HepG2 (cell line): ENCODE measurements at regions not wholly inside any gene's neighbourhood (a gene's known extent, or its start where the extent isn't known, plus 50 kb on each side); places are given as distances from the start of the nearest gene placed in this dataset.

ENCODE experiments used
- ATAC-seq: fragments of 200-7000 bp; cut with Tn5 transposase; 3 replicates; pipeline ENCODE4 v1.9.1; 2020; ENCODE audit warnings: mild to moderate bottlenecking, moderate library complexity
- BruUV-seq: library from RNA; stranded (reverse); fragments of 400-500 nt; replicated peaks from 2 replicates; lab custom pipeline; 2021; lab: Mats Ljungman, UMichigan
- CTCF ChIA-PET: fragments of 300-600 bp; formaldehyde crosslinking; extraction: SDS; loops from one replicate; lab custom pipeline; 2021; ENCODE audit warnings: low total read pairs, inconsistent platforms, low intra/inter-chr PET ratio; lab: Yijun Ruan, JAX
- POLR2A ChIA-PET: fragments of 350-600 bp; sonication (Branson Sonifier 250); formaldehyde crosslinking; loops from one replicate; lab custom pipeline; 2020; ENCODE audit warnings: antibody characterized with exemption, inconsistent platforms; lab: Yijun Ruan, JAX
- DNase-seq: peaks from one replicate; pipeline ENCODE4 v3.0.0-alpha.2; 2015; ENCODE audit warnings: low spot score
- FAIRE-seq: peaks from 3 replicates; lab custom pipeline; 2011; peaks lifted over from hg19 to GRCh38; lab: Jason Lieb, UNC
- H2AFZ ChIP-seq: one replicate; pipeline ENCODE4 v1.6.1; 2011; ENCODE audit warnings: low read length, inconsistent platforms
- H3K27ac ChIP-seq: fragments of 300-600 bp; 3 replicates; pipeline ENCODE4 v1.8.0; 2011; ENCODE audit warnings: mixed run types, mild to moderate bottlenecking, mixed read lengths, low read length, inconsistent platforms; ENCODE audit not compliant: insufficient read depth; ENCODE audit errors: extremely low read length
- H3K27me3 ChIP-seq, 2 experiments: fragments of 200-600 bp in 1 of 2; 2 replicates in 1 of 2; 3 replicates in 1 of 2; pipeline versions ENCODE4 v1.6.0 to v1.8.0; 2011; ENCODE audit warnings: low read length in 2 of 2, mild to moderate bottlenecking in 2 of 2, moderate library complexity in 2 of 2, inconsistent platforms in 1 of 2; ENCODE audit not compliant: insufficient read depth in 2 of 2, control insufficient read depth in 1 of 2
- H3K36me3 ChIP-seq, 2 experiments: fragments of 200-600 bp in 1 of 2; replicated peaks in 1 of 2; 2 replicates in 1 of 2; 3 replicates in 1 of 2; pipeline versions ENCODE4 v1.5.1 to v1.8.0; 2011; ENCODE audit warnings: low read length in 2 of 2, inconsistent platforms in 1 of 2; ENCODE audit not compliant: insufficient read depth in 2 of 2, control insufficient read depth in 1 of 2
- H3K4me1 ChIP-seq: 2 replicates; pipeline ENCODE4 v1.5.1; 2012; ENCODE audit warnings: low read length, inconsistent platforms; ENCODE audit not compliant: insufficient read depth
- H3K4me2 ChIP-seq: 2 replicates; pipeline ENCODE4 v1.6.0; 2011; ENCODE audit warnings: low read depth, low read length, inconsistent platforms
- H3K4me3 ChIP-seq, 3 experiments: fragments of 200-600 bp in 1 of 3; sonication (generic), shearing (Covaris generic) in 1 of 3; replicated peaks in 1 of 3; 2 replicates each; pipeline ENCODE4 v1.5.1; 2011 to 2016; ENCODE audit warnings: low read length in 3 of 3, inconsistent platforms in 2 of 3, low read depth in 2 of 3, mild to moderate bottlenecking in 2 of 3, control low read depth in 1 of 3, mixed read lengths in 1 of 3; ENCODE audit not compliant: insufficient read depth in 1 of 3
- H3K79me2 ChIP-seq: one replicate; pipeline ENCODE4 v1.6.1; 2011; ENCODE audit warnings: low read length, inconsistent platforms; ENCODE audit not compliant: insufficient read depth
- H3K9ac ChIP-seq: 2 replicates; pipeline ENCODE4 v1.6.0; 2011; ENCODE audit warnings: mild to moderate bottlenecking, low read depth, low read length, inconsistent platforms; ENCODE audit not compliant: insufficient read depth
- H3K9me3 ChIP-seq: 2 replicates; pipeline ENCODE4 v1.5.1; 2012; ENCODE audit warnings: mild to moderate bottlenecking, low read length
- H4K20me1 ChIP-seq: 2 replicates; pipeline ENCODE4 v1.6.0; 2011; ENCODE audit warnings: inconsistent platforms, mild to moderate bottlenecking, low read length, moderate library complexity; ENCODE audit not compliant: insufficient read depth
- BCL6 ChIP-seq: IDR thresholded peaks from 2 replicates; pipeline ENCODE4 v1.6.1; 2016; ENCODE audit warnings: missing genetic modification reagents, missing compliant biosample characterization
- JUNB ChIP-seq: sonication (generic); formaldehyde crosslinking; IDR thresholded peaks from 2 replicates; pipeline ENCODE4 v1.8.0; 2022; ENCODE audit warnings: missing genetic modification reagents, mild to moderate bottlenecking, borderline replicate concordance
- KDM5B ChIP-seq: sonication (generic); formaldehyde crosslinking; IDR thresholded peaks from 2 replicates; pipeline ENCODE4 v1.4.0; 2020; ENCODE audit warnings: missing genetic modification reagents, mild to moderate bottlenecking, borderline replicate concordance
- KLF6 ChIP-seq: IDR thresholded peaks from 2 replicates; pipeline ENCODE4 v1.8.0; 2016; ENCODE audit warnings: missing biosample characterization, missing genetic modification reagents
- KMT2B ChIP-seq: IDR thresholded peaks from 2 replicates; pipeline ENCODE4 v1.6.1; 2016; ENCODE audit warnings: missing genetic modification reagents, missing compliant biosample characterization
- MAFF ChIP-seq: IDR thresholded peaks from 2 replicates; pipeline ENCODE4 v1.6.1; 2011; ENCODE audit warnings: low read depth, low read length, improper control_type of control experiment
- MAFK ChIP-seq, 2 experiments: IDR thresholded peaks in 1 of 2; conservative IDR thresholded peaks in 1 of 2; 2 replicates each; pipeline ENCODE4 v1.6.1; 2011; ENCODE audit warnings: improper control_type of control experiment in 2 of 2, low read length in 2 of 2
- MZF1 ChIP-seq: sonication (generic); formaldehyde crosslinking; IDR thresholded peaks from 2 replicates; pipeline ENCODE4 v1.8.1; 2023; ENCODE audit warnings: mild to moderate bottlenecking, missing genetic modification reagents, borderline replicate concordance
- SCMH1 ChIP-seq: sonication (generic); formaldehyde crosslinking; IDR thresholded peaks from 2 replicates; pipeline ENCODE4 v1.9.0; 2021; ENCODE audit warnings: missing genetic modification reagents, mild to moderate bottlenecking, borderline replicate concordance
- SP4 ChIP-seq: sonication (generic); formaldehyde crosslinking; IDR thresholded peaks from 2 replicates; pipeline ENCODE4 v1.8.1; 2023; ENCODE audit warnings: mild to moderate bottlenecking, missing genetic modification reagents
- SPEN ChIP-seq: sonication (generic); formaldehyde crosslinking; IDR thresholded peaks from 2 replicates; pipeline ENCODE4 v1.5.1; 2020; ENCODE audit warnings: low read depth, mild to moderate bottlenecking, missing genetic modification reagents
- U2AF2 ChIP-seq: fragments of 200-400 bp; formaldehyde crosslinking; IDR thresholded peaks from 2 replicates; pipeline ENCODE4 v1.6.1; 2017; ENCODE audit warnings: low read depth, mild to moderate bottlenecking, low read length
- ZNF274 ChIP-seq: sonication (generic); formaldehyde crosslinking; IDR thresholded peaks from 2 replicates; pipeline ENCODE4 v1.5.1; 2020; ENCODE audit warnings: mild to moderate bottlenecking, missing genetic modification reagents
- ZNF557 ChIP-seq: sonication (generic); formaldehyde crosslinking; IDR thresholded peaks from 2 replicates; pipeline ENCODE4 v1.4.0; 2020; ENCODE audit warnings: missing genetic modification reagents
- ZNF782 ChIP-seq: sonication (generic); formaldehyde crosslinking; IDR thresholded peaks from 2 replicates; pipeline ENCODE4 v1.4.0; 2020; ENCODE audit warnings: missing genetic modification reagents, mild to moderate bottlenecking, borderline replicate concordance
- ZSCAN12 ChIP-seq: sonication (generic); formaldehyde crosslinking; IDR thresholded peaks from 2 replicates; pipeline ENCODE4 v1.9.0; 2021; ENCODE audit warnings: mild to moderate bottlenecking, missing genetic modification reagents
- WGBS: methylation state at CpG from one replicate; pipeline ENCODE4 v1.1.6; 2017; ENCODE audit warnings: low lambda C conversion rate; 5-methylcytosine and 5-hydroxymethylcytosine counted together
- in situ Hi-C: cut with HindIII; loops from 2 replicates; pipeline ENCODE4 v1.10.0; 2017; ENCODE audit warnings: low pct_unique_long_range_greater_than_20kb; ENCODE audit not compliant: extremely low pct_ligation_motif_present
- intact Hi-C: fragments of 100-400 bp; cut with micrococcal nuclease; formaldehyde crosslinking; loops from one replicate; pipeline ENCODE4 v1.10.0; 2022; ENCODE audit not compliant: unreplicated experiment

DNA sequence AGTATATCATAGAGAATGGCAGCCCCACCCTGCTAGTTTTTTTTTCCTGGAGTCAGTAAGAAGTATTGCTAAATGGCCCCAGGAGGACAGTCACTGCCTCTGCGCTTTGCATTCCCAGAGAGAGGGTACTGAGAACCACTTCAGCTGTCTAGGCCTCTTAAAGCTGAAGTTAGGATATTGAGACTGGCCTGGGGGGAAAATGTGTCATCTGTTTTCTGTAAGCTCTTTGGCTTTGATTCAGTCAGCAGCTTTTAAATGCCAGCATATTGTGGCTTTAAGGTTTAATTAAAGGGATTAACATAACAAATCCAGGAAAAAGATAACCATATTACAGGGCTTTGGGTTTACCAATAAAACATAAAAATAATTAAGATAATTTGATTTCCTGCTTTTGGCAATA is 852.0 kb downstream of the PCDH18 start (continued):
- no peak for TF ChIP-seq ZNF782
- TF ChIP-seq U2AF2: no peak
- TF ChIP-seq KDM5B (CRISPR knock-in tag): no peak

DNA sequence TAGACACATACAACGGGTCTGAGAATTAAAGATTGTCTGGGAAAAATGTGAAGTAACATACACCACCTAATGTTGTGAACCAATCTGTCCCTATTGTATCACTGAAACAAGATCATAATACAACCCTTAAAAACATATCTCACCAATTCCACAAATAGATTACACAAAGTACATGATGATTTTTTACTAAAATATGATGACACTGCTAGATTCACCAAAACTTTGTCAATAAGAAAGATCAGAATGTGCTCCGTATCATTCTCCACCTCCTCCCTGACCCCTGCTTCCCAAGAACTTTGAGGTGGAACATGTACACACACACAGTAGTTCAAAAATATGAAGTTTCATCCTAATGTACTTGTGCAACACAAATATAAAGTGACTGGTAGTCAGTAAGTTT is 862.0 kb downstream of the PCDH18 start:
- intact Hi-C loops: no loop called here
- no peaks in the 10 kb centered on the region for H3K27me3 ChIP-seq
- H3K27ac ChIP-seq: no peak overlapping the region
- H3K9me3 ChIP-seq: no peaks in the 10 kb centered on the region
- no peak overlapping the region for H2AFZ ChIP-seq
- no peaks in the 10 kb centered on the region for H4K20me1 ChIP-seq
- 2% methylated on average over 2 of the region's 2 CpGs for WGBS
- no peak overlapping the region for H3K4me3 ChIP-seq
- H3K4me1 ChIP-seq: no peaks in the 10 kb centered on the region
- no peaks in the 10 kb centered on the region for H3K36me3 ChIP-seq
- ATAC-seq: no peak
- no peaks in the 10 kb centered on the region for H3K79me2 ChIP-seq
- POLR2A ChIA-PET: no interaction called here
- FAIRE-seq: no peak
- TF ChIP-seq SP4 (CRISPR knock-in tag): no peak
- peak; percentile 14 to 65; a peak in 2 of 4 replicates for TF ChIP-seq MAFK (conservative IDR thresholded peaks at IDR 0.05 in 1 of 2, IDR thresholded peaks at IDR 0.05 in 1 of 2; ENCODE audit: low read length in 2 of 2)
- peak; percentile 50; the same call in 1 of the 2 replicates for TF ChIP-seq MAFF
- CTCF ChIA-PET: no interaction called here
- H3K4me2 ChIP-seq: no peak overlapping the region
- DNase-seq: no peak
- in situ Hi-C loops: no loop called here
- H3K9ac ChIP-seq: no peak overlapping the region
- BruUV-seq: no TSS peak

DNA sequence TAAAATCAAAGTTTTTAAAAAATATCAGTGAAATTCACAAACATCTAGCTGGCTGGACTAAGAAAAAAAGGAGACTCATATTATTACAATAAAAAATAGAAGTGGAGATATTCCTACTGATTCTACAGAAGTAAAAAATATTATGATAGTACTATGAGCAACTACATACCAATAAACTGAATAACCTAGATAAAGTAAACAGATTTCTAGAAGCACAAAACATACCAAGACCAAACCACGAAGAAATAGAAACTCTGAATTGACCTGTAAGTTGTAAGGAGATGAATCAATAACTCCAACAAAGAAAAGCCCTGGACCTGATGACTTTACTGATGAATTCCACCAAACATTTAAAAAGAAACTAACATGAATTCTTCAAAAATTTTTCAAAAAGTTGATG is 867.3 kb downstream of the PCDH18 start:
- ATAC-seq: no peak
- in situ Hi-C loops (no loop called here), intact Hi-C loops (no loop called here)
- Histone ChIP-seq H3K9me3 (no peaks in the 10 kb centered on the region), H2AFZ (no peak overlapping the region), H3K36me3 (no peaks in the 10 kb centered on the region), H3K27me3 (no peaks in the 10 kb centered on the region), H3K27ac (no peak overlapping the region), H3K4me3 (no peak overlapping the region), H3K79me2 (no peaks in the 10 kb centered on the region), H4K20me1 (no peaks in the 10 kb centered on the region), H3K4me2 (no peak overlapping the region), H3K4me1 (no peaks in the 10 kb centered on the region), H3K9ac (no peak overlapping the region)
- CTCF ChIA-PET: no interaction called here
- no TSS peak for BruUV-seq
- POLR2A ChIA-PET: no interaction called here
- FAIRE-seq: no peak
- DNase-seq: no peak
- WGBS: 0% methylated on average over 1 of the region's 1 CpG
- TF ChIP-seq SPEN (CRISPR knock-in tag): no peak
- no peak for TF ChIP-seq ZSCAN12 (CRISPR knock-in tag)
- TF ChIP-seq ZNF274: no peak
- no peak for TF ChIP-seq KMT2B (CRISPR knock-in tag)
- no peak for TF ChIP-seq MZF1 (CRISPR knock-in tag)
- TF ChIP-seq ZNF557 (CRISPR knock-in tag): no peak
- TF ChIP-seq JUNB (CRISPR knock-in tag): no peak
- TF ChIP-seq KLF6: no peak
- no peak for TF ChIP-seq SCMH1 (CRISPR knock-in tag)
- TF ChIP-seq BCL6 (CRISPR knock-in tag): no peak
